Progenitor cell of endocrine pancreas (in vitro differentiated cells): ENCODE measurements at regions not wholly inside any gene's neighbourhood (a gene's known extent, or its start where the extent isn't known, plus 50 kb on each side); places are given as distances from the start of the nearest gene placed in this dataset.

ENCODE experiments used
- DNase-seq: peaks from one replicate; pipeline ENCODE4 v3.0.0; 2021; ENCODE audit warnings: low spot score; ENCODE audit not compliant: unreplicated experiment
- H3K27ac Mint-ChIP-seq: 2 replicates; pipeline ENCODE4 v1.8.0; 2021; ENCODE audit warnings: mild to moderate bottlenecking, moderate library complexity, mixed read lengths
- H3K27me3 Mint-ChIP-seq: 2 replicates; pipeline ENCODE4 v1.8.0; 2021; ENCODE audit warnings: mixed read lengths
- H3K36me3 Mint-ChIP-seq: 2 replicates; pipeline ENCODE4 v1.8.0; 2022; ENCODE audit warnings: mixed read lengths; ENCODE audit not compliant: insufficient read depth
- H3K4me1 Mint-ChIP-seq: 2 replicates; pipeline ENCODE4 v1.8.0; 2021; ENCODE audit warnings: low read depth, mixed read lengths
- H3K4me3 Mint-ChIP-seq: 2 replicates; pipeline ENCODE4 v1.8.0; 2021; ENCODE audit warnings: low read depth, mild to moderate bottlenecking, moderate library complexity, mixed read lengths
- H3K9me3 Mint-ChIP-seq: 2 replicates; pipeline ENCODE4 v1.8.0; 2021; ENCODE audit warnings: low read depth, mixed read lengths
- CTCF ChIP-seq: fragments of 200-600 bp; sonication (generic); IDR thresholded peaks from one replicate; pipeline ENCODE4 v1.5.0; 2021; ENCODE audit warnings: antibody characterized with exemption, mild to moderate bottlenecking; ENCODE audit not compliant: unreplicated experiment

GRCh38 chr3:76362643-76363042, 577.3 kb upstream of the ZNF717 start:
- TF ChIP-seq CTCF: no peak
- no peaks in the 10 kb centered on the region for H3K36me3 Mint-ChIP-seq
- H3K4me3 Mint-ChIP-seq: no peak overlapping the region
- H3K27ac Mint-ChIP-seq: no peak overlapping the region
- no peak for DNase-seq
- H3K4me1 Mint-ChIP-seq: peaks cover 15% of the 10 kb centered on the region
- no peaks in the 10 kb centered on the region for H3K9me3 Mint-ChIP-seq
- H3K27me3 Mint-ChIP-seq: no peaks in the 10 kb centered on the region

GRCh38 chr3:76365275-76365674, 579.9 kb upstream of the ZNF717 start:
- DNase-seq: no peak
- Mint-ChIP-seq H3K4me1 (peaks cover 15% of the 10 kb centered on the region), H3K27ac (no peak overlapping the region), H3K9me3 (no peaks in the 10 kb centered on the region), H3K36me3 (no peaks in the 10 kb centered on the region), H3K27me3 (no peaks in the 10 kb centered on the region), H3K4me3 (no peak overlapping the region)
- no peak for TF ChIP-seq CTCF

- no peak for TF ChIP-seq CTCF
- H3K36me3 Mint-ChIP-seq: no peaks in the 10 kb centered on the region
- no peak overlapping the region for H3K4me3 Mint-ChIP-seq
- no peaks in the 10 kb centered on the region for H3K9me3 Mint-ChIP-seq
- H3K27me3 Mint-ChIP-seq: no peaks in the 10 kb centered on the region
- H3K4me1 Mint-ChIP-seq: peaks cover 15% of the 10 kb centered on the region
- no peak overlapping the region for H3K27ac Mint-ChIP-seq
- no peak for DNase-seq
These were observed 581.9 kb upstream of the ZNF717 start for GRCh38 chr3:76367281-76367680.

- Mint-ChIP-seq H3K27ac (no peak overlapping the region), H3K4me1 (peaks cover 3% of the 10 kb centered on the region), H3K4me3 (no peak overlapping the region), H3K36me3 (no peaks in the 10 kb centered on the region), H3K27me3 (no peaks in the 10 kb centered on the region), H3K9me3 (no peaks in the 10 kb centered on the region)
- TF ChIP-seq CTCF: no peak
- DNase-seq: no peak
These were observed 583.8 kb upstream of the ZNF717 start for GRCh38 chr3:76369170-76369569.

GRCh38 chr3:76370749-76371520, 585.6 kb upstream of the ZNF717 start:
- no peak for DNase-seq
- Mint-ChIP-seq H3K36me3 (no peaks in the 10 kb centered on the region), H3K9me3 (no peaks in the 10 kb centered on the region), H3K27ac (no peak overlapping the region), H3K4me1 (no peaks in the 10 kb centered on the region), H3K4me3 (no peak overlapping the region), H3K27me3 (no peaks in the 10 kb centered on the region)
- TF ChIP-seq CTCF: no peak
